Small intestine (tissue), 7 donors: ENCODE measurements at regions not wholly inside any gene's neighbourhood (a gene's known extent, or its start where the extent isn't known, plus 50 kb on each side); places are given as distances from the start of the nearest gene placed in this dataset.

Source experiments
- DNase-seq, 2 donors: peaks; one replicate each; pipeline versions ENCODE4 v3.0.0 to v3.0.0-alpha.2; 2013
- FAIRE-seq: peaks from 2 replicates; lab custom pipeline; 2012; peaks lifted over from hg19 to GRCh38; lab: Jason Lieb, UNC
- H3K27ac ChIP-seq, 3 donors: one replicate each; pipeline ENCODE4 v1.5.1; 2013; ENCODE audit warnings: low read length in 2 of 3, mild to moderate bottlenecking in 2 of 3, control low read depth in 1 of 3, inconsistent platforms in 1 of 3, low read depth in 1 of 3, moderate library complexity in 1 of 3
- H3K27me3 ChIP-seq, 3 donors: one replicate each; pipeline ENCODE4 v1.6.1; 2013; ENCODE audit warnings: low read length in 3 of 3, inconsistent platforms in 1 of 3; ENCODE audit not compliant: control insufficient read depth in 3 of 3, insufficient read depth in 3 of 3
- H3K36me3 ChIP-seq, 3 donors: one replicate each; pipeline ENCODE4 v1.6.1; 2013; ENCODE audit warnings: low read length in 3 of 3, inconsistent platforms in 1 of 3, low read depth in 1 of 3, mild to moderate bottlenecking in 1 of 3, moderate library complexity in 1 of 3; ENCODE audit not compliant: control insufficient read depth in 3 of 3, insufficient read depth in 2 of 3
- H3K4me1 ChIP-seq, 3 donors: one replicate each; pipeline ENCODE4 v1.6.1; 2013; ENCODE audit warnings: low read length in 2 of 3, inconsistent platforms in 1 of 3, low read depth in 1 of 3, mild to moderate bottlenecking in 1 of 3, moderate library complexity in 1 of 3; ENCODE audit not compliant: control insufficient read depth in 3 of 3, insufficient read depth in 2 of 3
- H3K4me3 ChIP-seq, 3 donors: one replicate each; pipeline ENCODE4 v1.5.1; 2013; ENCODE audit warnings: low read length in 3 of 3, control low read depth in 1 of 3, inconsistent platforms in 1 of 3, low read depth in 1 of 3, mild to moderate bottlenecking in 1 of 3, moderate library complexity in 1 of 3
- H3K9me3 ChIP-seq, 2 donors: one replicate each; pipeline ENCODE4 v1.6.1; 2013; ENCODE audit warnings: low read depth in 1 of 2, low read length in 1 of 2; ENCODE audit not compliant: control insufficient read depth in 2 of 2, insufficient read depth in 1 of 2
- WGBS, 3 donors: extraction: QIAGEN DNeasy Blood & Tissue Kit; methylation state at CpG; one replicate each; pipeline ENCODE4 v1.1.7; 2013; 5-methylcytosine and 5-hydroxymethylcytosine counted together
- donor health status: healthy with polysubstance abuse.
- donor health status: control.
- donor health status: control.
- donor health status: Bipolar disorder and iron deficiency.
- donor health status: healthy.

DNA sequence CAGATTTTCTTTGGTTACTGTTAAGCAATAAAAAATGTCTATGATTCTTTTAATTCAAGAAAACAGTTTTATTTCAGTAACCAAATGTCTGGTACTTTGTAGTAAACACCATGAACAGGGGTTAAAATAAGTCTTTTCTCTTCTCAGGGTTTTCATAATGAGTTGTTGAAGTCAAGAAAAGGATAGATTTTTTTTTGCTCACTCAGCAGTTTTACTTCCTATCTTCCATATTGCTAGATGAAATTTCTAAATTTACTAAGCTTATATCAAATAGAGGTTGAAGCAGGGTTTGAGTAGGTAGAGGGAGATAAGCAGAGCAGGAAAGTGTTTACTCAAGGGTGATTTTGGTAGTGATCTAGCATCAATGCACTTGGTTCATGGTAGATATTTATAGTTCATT, 1031.3 kb downstream of the C4orf33 start:
- H3K27ac ChIP-seq = no peak overlapping the region
- H3K9me3 ChIP-seq = no peaks in the 10 kb centered on the region
- H3K27me3 ChIP-seq = no peaks in the 10 kb centered on the region
- H3K4me1 ChIP-seq = no peaks in the 10 kb centered on the region
- H3K4me3 ChIP-seq = no peak overlapping the region
- H3K36me3 ChIP-seq = no peaks in the 10 kb centered on the region
- FAIRE-seq = no peak
- DNase-seq = no peak

DNA sequence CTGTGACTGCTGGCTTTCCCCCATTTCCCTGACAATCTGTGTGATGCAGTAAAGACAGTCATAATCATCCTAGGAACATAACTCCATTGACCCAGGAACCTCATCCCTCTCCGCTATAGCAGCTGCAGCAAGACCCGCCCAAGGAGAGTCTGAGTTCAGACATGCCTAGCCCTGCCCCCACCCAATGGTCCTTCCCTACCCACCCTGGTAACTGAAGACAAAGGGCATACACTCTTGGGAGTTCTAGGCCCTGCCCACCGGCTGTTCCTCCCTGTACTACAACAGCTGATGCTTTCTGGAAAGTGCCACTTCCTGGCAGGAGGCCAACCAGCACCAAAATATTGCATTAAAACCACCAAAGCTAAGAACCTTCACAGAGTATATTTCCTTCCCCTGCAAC, 1035.6 kb downstream of the C4orf33 start:
- Histone ChIP-seq H3K27me3 (no peaks in the 10 kb centered on the region), H3K9me3 (no peaks in the 10 kb centered on the region), H3K27ac (no peak overlapping the region), H3K4me3 (no peak overlapping the region), H3K4me1 (no peaks in the 10 kb centered on the region), H3K36me3 (no peaks in the 10 kb centered on the region)
- WGBS, 3 donors = 89 to 95% (median 91%) methylated on average over 3 of the region's 3 CpGs
- FAIRE-seq (no peak), DNase-seq (no peak)

DNA sequence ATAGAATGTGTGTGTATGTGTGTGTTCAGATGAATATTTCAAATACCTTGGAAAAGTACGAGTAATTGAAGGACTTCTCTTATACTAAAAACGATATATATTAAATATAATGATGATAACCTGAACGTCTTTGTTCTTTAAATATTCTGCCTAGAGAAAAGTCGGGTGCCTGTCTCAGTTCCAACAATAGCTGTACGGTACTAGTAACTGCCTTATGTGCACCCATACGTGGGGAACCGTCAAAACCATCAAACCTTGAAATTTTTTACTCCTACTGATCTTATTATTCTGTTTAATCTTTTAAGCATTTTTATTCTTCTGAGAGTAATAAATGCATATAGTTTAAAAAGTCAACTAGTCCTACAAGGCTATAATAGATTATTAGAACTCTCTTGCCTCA, 1045.7 kb downstream of the C4orf33 start:
- Histone ChIP-seq H3K4me3 (no peak overlapping the region), H3K27me3 (no peaks in the 10 kb centered on the region), H3K27ac (no peak overlapping the region), H3K9me3 (no peaks in the 10 kb centered on the region), H3K36me3 (no peaks in the 10 kb centered on the region), H3K4me1 (no peaks in the 10 kb centered on the region)
- 80 to 84% (median 82%) methylated on average over 7 of the region's 7 CpGs for WGBS, 3 donors
- FAIRE-seq (no peak), DNase-seq (no peak)

DNA sequence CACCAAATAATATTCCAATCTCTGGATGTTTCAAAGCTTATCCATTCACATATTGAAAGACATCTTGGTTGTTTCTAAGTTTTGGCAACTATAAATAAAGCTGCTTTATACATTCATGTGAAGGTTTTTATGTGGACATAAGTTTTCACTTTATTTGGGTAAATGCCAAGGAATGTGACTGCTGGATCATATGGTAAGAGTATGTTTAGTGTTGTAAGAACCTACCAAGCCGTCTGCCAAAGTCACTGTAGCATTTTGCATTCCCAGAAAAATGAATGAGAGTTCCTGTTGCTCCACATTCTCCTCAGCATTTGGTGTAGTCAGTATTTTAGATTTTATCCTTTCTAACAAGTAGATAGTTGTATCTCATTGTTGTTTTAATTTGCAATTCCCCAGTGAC, 1047.7 kb downstream of the C4orf33 start:
- Histone ChIP-seq H3K4me1 (no peaks in the 10 kb centered on the region), H3K36me3 (no peaks in the 10 kb centered on the region), H3K27ac (no peak overlapping the region), H3K27me3 (no peaks in the 10 kb centered on the region), H3K4me3 (no peak overlapping the region), H3K9me3 (no peaks in the 10 kb centered on the region)
- WGBS, 3 donors = 50 to 84% (median 69%) methylated on average over 1 of the region's 1 CpG
- FAIRE-seq (no peak), DNase-seq (no peak)

DNA sequence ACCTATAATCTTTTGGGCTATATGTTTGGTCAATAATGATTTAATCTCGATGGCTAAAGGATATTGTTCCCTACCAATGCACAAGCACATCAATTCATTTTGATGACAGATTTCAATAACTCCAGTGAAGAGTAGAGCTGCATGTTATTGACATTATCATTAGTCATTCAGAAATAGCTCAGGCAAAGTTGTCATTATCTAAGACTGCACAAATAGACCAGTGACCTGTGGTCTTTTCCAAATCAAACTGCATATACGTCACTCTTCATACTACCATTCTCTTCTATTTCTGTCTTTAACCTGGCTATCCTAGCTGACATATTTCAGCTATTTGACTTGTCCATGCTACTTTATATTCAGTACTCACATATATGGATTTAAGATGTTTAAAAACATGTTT, 1050.8 kb downstream of the C4orf33 start:
- no peak for FAIRE-seq
- 73 to 82% (median 78%) methylated on average over 2 of the region's 2 CpGs for WGBS, 3 donors
- Histone ChIP-seq H3K27ac (no peak overlapping the region), H3K4me1 (no peaks in the 10 kb centered on the region), H3K9me3 (no peaks in the 10 kb centered on the region), H3K27me3 (no peaks in the 10 kb centered on the region), H3K36me3 (no peaks in the 10 kb centered on the region), H3K4me3 (no peak overlapping the region)
- no peak for DNase-seq

DNA sequence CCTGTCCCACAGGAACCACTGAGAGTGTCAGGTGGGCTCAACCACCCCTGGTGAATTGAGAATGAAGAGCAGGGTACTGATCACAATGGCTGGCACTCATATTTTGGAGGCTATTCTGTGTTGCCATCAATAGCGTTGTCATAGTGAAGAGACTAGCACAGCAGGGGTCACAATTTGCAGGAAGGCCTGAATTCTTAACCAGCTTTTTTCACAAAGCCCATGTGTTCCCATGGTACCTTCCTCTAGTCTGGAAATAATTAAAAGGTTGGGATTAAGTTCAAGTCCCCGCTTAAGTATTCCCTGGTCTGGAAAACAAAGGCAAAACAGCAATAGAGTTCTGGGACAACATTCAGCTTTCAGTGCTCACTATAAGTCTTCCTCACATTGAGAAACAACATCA, 1051.7 kb downstream of the C4orf33 start:
- no peak for FAIRE-seq
- no peak for DNase-seq

DNA sequence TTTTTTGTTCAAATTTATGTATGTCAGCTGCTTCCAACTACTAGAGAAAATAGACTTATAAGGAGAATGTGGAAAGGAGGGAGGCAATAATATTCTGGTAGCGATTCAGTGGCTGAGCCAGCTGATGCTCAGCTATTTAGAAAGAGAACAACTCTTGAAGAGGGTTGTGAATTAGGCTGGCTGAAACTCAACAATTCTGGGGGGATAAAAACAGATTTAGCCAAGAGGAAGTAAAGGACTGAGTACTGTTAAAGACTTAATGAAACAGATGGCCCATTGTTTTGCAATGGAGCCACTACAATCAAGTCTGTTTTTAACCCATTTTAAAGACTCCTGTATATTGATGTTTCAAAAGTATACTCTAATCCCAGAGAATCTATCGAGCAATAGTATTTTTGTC, 1058.9 kb downstream of the C4orf33 start:
- Histone ChIP-seq H3K27ac (no peak overlapping the region), H3K4me1 (no peaks in the 10 kb centered on the region), H3K9me3 (peaks cover 0 to 2% of the 10 kb centered on the region in 2 donors), H3K27me3 (no peaks in the 10 kb centered on the region), H3K36me3 (no peaks in the 10 kb centered on the region), H3K4me3 (no peak overlapping the region)
- DNase-seq (no peak), FAIRE-seq (no peak)
- WGBS, 3 donors = 73 to 89% (median 82%) methylated on average over 2 of the region's 2 CpGs

More for the DNA sequence above, 1051.7 kb downstream of the C4orf33 start:
- no peaks in the 10 kb centered on the region for H3K9me3 ChIP-seq
- H3K27me3 ChIP-seq = no peaks in the 10 kb centered on the region
- H3K4me1 ChIP-seq = no peaks in the 10 kb centered on the region
- 80 to 90% (median 90%) methylated on average over 2 of the region's 2 CpGs for WGBS, 3 donors
- no peak overlapping the region for H3K4me3 ChIP-seq
- H3K36me3 ChIP-seq = no peaks in the 10 kb centered on the region
- H3K27ac ChIP-seq = no peak overlapping the region

DNA sequence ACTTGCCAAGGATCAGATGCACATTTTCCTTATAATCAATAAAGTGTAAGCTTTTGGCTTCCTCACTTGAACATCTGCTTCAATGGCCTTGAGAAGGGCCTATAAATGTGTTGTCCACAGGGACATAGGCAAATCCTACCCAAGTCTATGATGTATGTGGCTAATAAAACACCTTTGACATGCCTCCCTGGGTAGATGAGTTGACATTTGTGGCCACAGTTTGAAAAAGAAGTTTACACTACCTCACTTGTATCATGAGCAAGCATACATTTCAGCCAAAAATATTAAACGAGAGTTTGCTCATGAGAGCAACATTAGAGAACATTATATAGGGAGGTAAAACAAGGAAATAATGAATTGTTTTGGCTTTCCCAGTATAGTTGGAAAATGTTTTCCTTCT, 1067.7 kb downstream of the C4orf33 start:
- Histone ChIP-seq H3K27ac (no peak overlapping the region), H3K4me1 (no peaks in the 10 kb centered on the region), H3K4me3 (no peak overlapping the region), H3K27me3 (no peaks in the 10 kb centered on the region), H3K9me3 (peaks cover 0 to 2% of the 10 kb centered on the region in 2 donors), H3K36me3 (no peaks in the 10 kb centered on the region)
- 83 to 89% (median 89%) methylated on average over 1 of the region's 1 CpG for WGBS, 3 donors
- no peak for DNase-seq
- FAIRE-seq = no peak

DNA sequence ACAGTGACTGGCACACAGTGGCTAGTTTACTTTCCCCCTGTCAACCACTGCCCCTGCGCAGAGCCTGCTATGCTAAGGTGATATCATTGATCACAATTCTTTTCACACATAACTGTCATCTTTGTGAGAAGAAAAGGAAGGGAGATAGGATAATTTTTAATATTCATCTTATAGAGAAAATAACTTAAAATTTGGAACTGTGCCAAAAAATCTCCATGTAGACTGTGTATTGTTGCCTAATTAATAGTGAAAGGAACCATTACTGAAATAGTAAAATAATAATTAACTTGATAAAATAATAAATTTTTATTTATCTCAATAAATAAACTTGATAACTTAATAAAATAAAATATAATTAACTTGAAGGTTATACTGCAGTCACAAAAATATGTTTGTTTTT, 1069.4 kb downstream of the C4orf33 start:
- FAIRE-seq = no peak

More for the DNA sequence above, 1069.4 kb downstream of the C4orf33 start:
- Histone ChIP-seq H3K27me3 (no peaks in the 10 kb centered on the region), H3K4me1 (no peaks in the 10 kb centered on the region), H3K4me3 (no peak overlapping the region), H3K27ac (no peak overlapping the region), H3K9me3 (no peaks in the 10 kb centered on the region), H3K36me3 (no peaks in the 10 kb centered on the region)
- 94 to 97% (median 96%) methylated on average over 1 of the region's 1 CpG for WGBS, 3 donors
- DNase-seq = no peak
